WTC11 (cell line): ENCODE measurements at regions not wholly inside any gene's neighbourhood (a gene's known extent, or its start where the extent isn't known, plus 50 kb on each side); places are given as distances from the start of the nearest gene placed in this dataset.

Experiments
- ATAC-seq: fragments of 200-7000 bp; cut with Tn5 transposase; 2 replicates; pipeline ENCODE4 v1.10.0; 2021; ENCODE audit warnings: mild to moderate bottlenecking, moderate library complexity
- CTCF ChIA-PET: fragments of 300-600 bp; sonication (Branson Sonifier 250); formaldehyde crosslinking; loops from one replicate; lab custom pipeline; 2021; ENCODE audit warnings: antibody characterized with exemption; lab: Charles Lee
- POLR2A ChIA-PET: fragments of 350-600 bp; sonication (Branson Sonifier 250); formaldehyde crosslinking; loops from one replicate; lab custom pipeline; 2021; ENCODE audit warnings: antibody characterized with exemption; lab: Charles Lee
- DNase-seq: peaks from one replicate; pipeline ENCODE4 v3.0.0; 2021; ENCODE audit warnings: low spot score
- H3K27ac Mint-ChIP-seq: 2 replicates; pipeline ENCODE4 v1.8.0; 2021; ENCODE audit warnings: mixed read lengths
- H3K27me3 Mint-ChIP-seq: 2 replicates; pipeline ENCODE4 v1.8.0; 2021; ENCODE audit warnings: low read depth, mild to moderate bottlenecking, moderate library complexity, mixed read lengths
- H3K36me3 Mint-ChIP-seq: 2 replicates; pipeline ENCODE4 v1.8.0; 2021; ENCODE audit warnings: mixed read lengths
- H3K4me1 Mint-ChIP-seq: 2 replicates; pipeline ENCODE4 v1.8.0; 2022; ENCODE audit warnings: mixed read lengths
- H3K4me3 Mint-ChIP-seq: 2 replicates; pipeline ENCODE4 v1.8.0; 2021; ENCODE audit warnings: mild to moderate bottlenecking, moderate library complexity, mixed read lengths
- H3K9me3 Mint-ChIP-seq: 2 replicates; pipeline ENCODE4 v1.8.0; 2021; ENCODE audit warnings: mixed read lengths
- AR ChIP-seq: fragments of 250-450 bp; sonication (Bioruptor Pico); IDR thresholded peaks from 2 replicates; pipeline ENCODE4 v1.9.0; 2021; ENCODE audit warnings: mild to moderate bottlenecking
- E2F1 ChIP-seq: sonication (generic); formaldehyde crosslinking; IDR thresholded peaks from 2 replicates; pipeline ENCODE4 v1.8.0; 2022; ENCODE audit warnings: mild to moderate bottlenecking, missing genetic modification reagents
- ETV6 ChIP-seq: sonication (generic); formaldehyde crosslinking; IDR thresholded peaks from 2 replicates; pipeline ENCODE4 v1.8.1; 2022; ENCODE audit warnings: mild to moderate bottlenecking, missing genetic modification reagents
- FOXJ3 ChIP-seq: sonication (generic); formaldehyde crosslinking; IDR thresholded peaks from 2 replicates; pipeline ENCODE4 v1.9.0; 2021; ENCODE audit warnings: missing genetic modification reagents, mild to moderate bottlenecking, borderline replicate concordance
- FOXP1 ChIP-seq: sonication (generic); formaldehyde crosslinking; IDR thresholded peaks from 2 replicates; pipeline ENCODE4 v1.8.0; 2022; ENCODE audit warnings: missing genetic modification reagents, mild to moderate bottlenecking, moderate library complexity, borderline replicate concordance
- FOXP4 ChIP-seq: sonication (generic); formaldehyde crosslinking; IDR thresholded peaks from 2 replicates; pipeline ENCODE4 v1.8.0; 2022; ENCODE audit warnings: mild to moderate bottlenecking, missing genetic modification reagents
- IRF1 ChIP-seq: sonication (generic); formaldehyde crosslinking; IDR thresholded peaks from 2 replicates; pipeline ENCODE4 v1.8.0; 2023; ENCODE audit warnings: missing genetic modification reagents
- MYBL2 ChIP-seq: sonication (generic); formaldehyde crosslinking; IDR thresholded peaks from 2 replicates; pipeline ENCODE4 v1.8.1; 2023; ENCODE audit warnings: mild to moderate bottlenecking, moderate library complexity, missing genetic modification reagents
- NFATC4 ChIP-seq: fragments of 250-450 bp; sonication (Bioruptor Pico); IDR thresholded peaks from 2 replicates; pipeline ENCODE4 v1.9.0; 2021; ENCODE audit warnings: mild to moderate bottlenecking
- NFE2L1 ChIP-seq: sonication (generic); formaldehyde crosslinking; IDR thresholded peaks from 2 replicates; pipeline ENCODE4 v1.8.1; 2023; ENCODE audit warnings: missing genetic modification reagents
- NFYB ChIP-seq: sonication (generic); formaldehyde crosslinking; conservative IDR thresholded peaks from 2 replicates; pipeline ENCODE4 v1.8.0; 2022; ENCODE audit warnings: low read depth, missing genetic modification reagents
- OVOL2 ChIP-seq: fragments of 250-450 bp; sonication (Bioruptor Pico); IDR thresholded peaks from 2 replicates; pipeline ENCODE4 v1.9.0; 2021; ENCODE audit warnings: mild to moderate bottlenecking, borderline replicate concordance
- RORB ChIP-seq: fragments of 250-450 bp; sonication (Bioruptor Pico); IDR thresholded peaks from 2 replicates; pipeline ENCODE4 v1.9.0; 2021; ENCODE audit warnings: mild to moderate bottlenecking
- SP1 ChIP-seq: sonication (generic); formaldehyde crosslinking; conservative IDR thresholded peaks from 2 replicates; pipeline ENCODE4 v1.8.1; 2022; ENCODE audit warnings: missing genetic modification reagents
- TEAD1 ChIP-seq: sonication (generic); formaldehyde crosslinking; IDR thresholded peaks from 2 replicates; pipeline ENCODE4 v1.8.0; 2022; ENCODE audit warnings: mild to moderate bottlenecking, missing genetic modification reagents
- TEAD4 ChIP-seq: sonication (generic); formaldehyde crosslinking; IDR thresholded peaks from 2 replicates; pipeline ENCODE4 v1.8.0; 2022; ENCODE audit warnings: mild to moderate bottlenecking, missing genetic modification reagents
- USF2 ChIP-seq: sonication (generic); formaldehyde crosslinking; IDR thresholded peaks from 2 replicates; pipeline ENCODE4 v1.8.1; 2023; ENCODE audit warnings: mild to moderate bottlenecking, missing genetic modification reagents, moderate library complexity
- ZNF138 ChIP-seq: sonication (generic); formaldehyde crosslinking; conservative IDR thresholded peaks from 2 replicates; pipeline ENCODE4 v1.8.1; 2022; ENCODE audit warnings: mild to moderate bottlenecking, moderate library complexity, missing genetic modification reagents
- ZNF317 ChIP-seq: sonication (generic); formaldehyde crosslinking; IDR thresholded peaks from 2 replicates; pipeline ENCODE4 v1.8.1; 2023; ENCODE audit warnings: low read depth, mild to moderate bottlenecking, moderate library complexity, missing genetic modification reagents, borderline replicate concordance
- ZNF396 ChIP-seq: fragments of 250-450 bp; sonication (Bioruptor Pico); IDR thresholded peaks from 2 replicates; pipeline ENCODE4 v1.8.0; 2021; ENCODE audit warnings: mild to moderate bottlenecking, moderate library complexity, borderline replicate concordance
- ZNF416 ChIP-seq: fragments of 250-450 bp; sonication (Bioruptor Pico); IDR thresholded peaks from 2 replicates; pipeline ENCODE4 v1.9.0; 2021; ENCODE audit warnings: mild to moderate bottlenecking, inconsistent platforms
- ZNF512 ChIP-seq: sonication (generic); formaldehyde crosslinking; IDR thresholded peaks from 2 replicates; pipeline ENCODE4 v1.8.1; 2022; ENCODE audit warnings: missing genetic modification reagents, borderline replicate concordance
- ZNF671 ChIP-seq: fragments of 250-450 bp; sonication (Bioruptor Pico); IDR thresholded peaks from 2 replicates; pipeline ENCODE4 v1.8.0; 2021; ENCODE audit warnings: mild to moderate bottlenecking
- TF ChIP-seq, protein P1 (sequence below): fragments of 250-450 bp; sonication (Bioruptor Pico); IDR thresholded peaks from 2 replicates; pipeline ENCODE4 v2.1.2; 2022; ENCODE audit warnings: mild to moderate bottlenecking, moderate library complexity

DNA sequence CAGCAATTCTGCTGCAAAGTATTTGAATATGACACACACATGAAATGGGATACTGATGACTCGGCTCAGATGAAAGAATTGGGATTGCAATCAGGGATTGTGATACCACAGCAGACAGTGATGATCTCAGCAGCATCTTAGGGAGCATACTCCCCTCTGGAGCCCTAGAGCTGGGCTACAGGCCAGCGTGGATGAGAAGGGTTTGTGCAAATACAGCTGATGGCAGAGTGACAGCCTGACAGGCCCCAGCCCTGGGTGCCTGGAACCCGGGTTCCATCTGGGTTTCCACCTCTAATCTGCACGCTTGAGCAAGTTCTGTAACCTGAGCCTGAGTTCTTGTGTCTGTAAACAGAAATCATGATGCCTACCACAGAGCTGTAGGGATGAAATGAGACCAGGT, 418.0 kb downstream of the LRATD1 start:
- ATAC-seq (no peak), DNase-seq (no peak)
- Mint-ChIP-seq H3K9me3 (peaks cover 11% of the 10 kb centered on the region), H3K4me3 (no peak overlapping the region), H3K4me1 (peaks cover 56% of the 10 kb centered on the region), H3K36me3 (peaks cover 5% of the 10 kb centered on the region; the same call in 1 of the 2 replicates), H3K27ac (no peak overlapping the region; the same call in 1 of the 2 replicates), H3K27me3 (no peaks in the 10 kb centered on the region; the same call in 1 of the 2 replicates)
- TF ChIP-seq NFE2L1 (CRISPR knock-in tag) (no peak), SP1 (CRISPR knock-in tag) (no peak), IRF1 (no peak), ZNF138 (CRISPR knock-in tag) (no peak), ZNF671 (CRISPR knock-in tag) (no peak), OVOL2 (CRISPR knock-in tag) (no peak), MYBL2 (no peak), AR (no peak), NFYB (CRISPR knock-in tag) (no peak), ETV6 (CRISPR knock-in tag) (no peak), ZNF416 (CRISPR knock-in tag) (no peak), NFATC4 (no peak), ZNF512 (no peak), ZNF396 (CRISPR knock-in tag) (no peak), FOXJ3 (CRISPR knock-in tag) (no peak), TEAD4 (no peak), TEAD1 (CRISPR knock-in tag) (no peak)
- TF ChIP-seq, protein P1, sequence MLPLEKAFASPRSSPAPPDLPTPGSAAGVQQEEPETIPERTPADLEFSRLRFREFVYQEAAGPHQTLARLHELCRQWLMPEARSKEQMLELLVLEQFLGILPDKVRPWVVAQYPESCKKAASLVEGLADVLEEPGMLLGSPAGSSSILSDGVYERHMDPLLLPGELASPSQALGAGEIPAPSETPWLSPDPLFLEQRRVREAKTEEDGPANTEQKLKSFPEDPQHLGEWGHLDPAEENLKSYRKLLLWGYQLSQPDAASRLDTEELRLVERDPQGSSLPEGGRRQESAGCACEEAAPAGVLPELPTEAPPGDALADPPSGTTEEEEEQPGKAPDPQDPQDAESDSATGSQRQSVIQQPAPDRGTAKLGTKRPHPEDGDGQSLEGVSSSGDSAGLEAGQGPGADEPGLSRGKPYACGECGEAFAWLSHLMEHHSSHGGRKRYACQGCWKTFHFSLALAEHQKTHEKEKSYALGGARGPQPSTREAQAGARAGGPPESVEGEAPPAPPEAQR (CRISPR knock-in tag), result no peak
- ChIA-PET POLR2A (interaction anchor here (0.9 kb wide), 1 partner anchor 9 kb away, joined by 3 read pairs; no protein-coding TSS in a partner anchor), CTCF (interaction anchor here (1.4 to 1.9 kb wide), 3 partner anchors 8 to 527 kb away, joined by 4 to 12 read pairs (median 4); no protein-coding TSS in a partner anchor)

- POLR2A ChIA-PET, result no interaction called here
- TF ChIP-seq MYBL2, result no peak
- TF ChIP-seq FOXP1, result no peak
- TF ChIP-seq FOXJ3 (CRISPR knock-in tag), result no peak
- TF ChIP-seq FOXP4, result no peak
- no peak for TF ChIP-seq NFATC4
- TF ChIP-seq E2F1, result no peak
- no peak for TF ChIP-seq ZNF138 (CRISPR knock-in tag)
- TF ChIP-seq RORB (CRISPR knock-in tag), result no peak
- TF ChIP-seq ZNF317, result no peak
- TF ChIP-seq ZNF512, result no peak
- TF ChIP-seq USF2 (CRISPR knock-in tag), result no peak
Observed at GRCh38 chr2:15053542-15053941, 421.0 kb downstream of the LRATD1 start.

More at GRCh38 chr2:15053542-15053941, 421.0 kb downstream of the LRATD1 start:
- Mint-ChIP-seq H3K9me3 (peaks cover 14% of the 10 kb centered on the region), H3K4me1 (peaks cover 51% of the 10 kb centered on the region), H3K27me3 (no peaks in the 10 kb centered on the region; the same call in 1 of the 2 replicates), H3K27ac (no peak overlapping the region), H3K4me3 (no peak overlapping the region), H3K36me3 (peaks cover 5% of the 10 kb centered on the region; the same call in 1 of the 2 replicates)
- CTCF ChIA-PET, result no interaction called here
- DNase-seq (no peak), ATAC-seq (no peak)
